SK-N-SH treated with all-trans-retinoic acid at 6 μM for 48 hours (cell line): ENCODE measurements at regions not wholly inside any gene's neighbourhood (a gene's known extent, or its start where the extent isn't known, plus 50 kb on each side); places are given as distances from the start of the nearest gene placed in this dataset.

ENCODE experiments used
- ATAC-seq: fragments of 200-7000 bp; cut with Tn5 transposase; 3 replicates; pipeline ENCODE4 v1.9.1; 2020; ENCODE audit warnings: mild to moderate bottlenecking, moderate library complexity
- ARNTL ChIP-seq: fragments of 450-650 bp; formaldehyde crosslinking; IDR thresholded peaks from 2 replicates; pipeline ENCODE4 v1.5.0; 2020; ENCODE audit warnings: low read depth, mild to moderate bottlenecking, moderate library complexity, borderline replicate concordance
- BACH2 ChIP-seq: fragments of 250-450 bp; sonication (Bioruptor Pico); IDR thresholded peaks from 2 replicates; pipeline ENCODE4 v1.9.0; 2021; ENCODE audit warnings: mild to moderate bottlenecking, borderline replicate concordance
- CSDC2 ChIP-seq: fragments of 250-450 bp; sonication (Bioruptor Pico); IDR thresholded peaks from 2 replicates; pipeline ENCODE4 v1.5.0; 2020; ENCODE audit warnings: mild to moderate bottlenecking, moderate library complexity
- ESRRG ChIP-seq: fragments of 250-450 bp; sonication (Bioruptor Pico); IDR thresholded peaks from 2 replicates; pipeline ENCODE4 v1.6.1; 2021; ENCODE audit warnings: mild to moderate bottlenecking
- GLIS3 ChIP-seq: fragments of 250-450 bp; sonication (Bioruptor Pico); IDR thresholded peaks from 2 replicates; pipeline ENCODE4 v1.5.0; 2020; ENCODE audit warnings: mild to moderate bottlenecking, moderate library complexity
- ISL1 ChIP-seq: fragments of 250-450 bp; sonication (Bioruptor Pico); IDR thresholded peaks from 2 replicates; pipeline ENCODE4 v2.1.2; 2022; ENCODE audit warnings: mild to moderate bottlenecking, moderate library complexity
- OSR1 ChIP-seq: fragments of 250-450 bp; sonication (Bioruptor Pico); IDR thresholded peaks from 2 replicates; pipeline ENCODE4 v1.8.0; 2022; ENCODE audit warnings: moderate library complexity, mild to moderate bottlenecking, inconsistent platforms
- PPARA ChIP-seq: fragments of 250-450 bp; sonication (Bioruptor Pico); IDR thresholded peaks from 2 replicates; pipeline ENCODE4 v1.5.0; 2020; ENCODE audit warnings: mild to moderate bottlenecking, borderline replicate concordance
- RARB ChIP-seq: fragments of 250-450 bp; sonication (Bioruptor Pico); IDR thresholded peaks from 2 replicates; pipeline ENCODE4 v1.8.0; 2021; ENCODE audit warnings: mild to moderate bottlenecking, moderate library complexity
- SNAI2 ChIP-seq: fragments of 250-450 bp; sonication (Bioruptor Pico); IDR thresholded peaks from 2 replicates; pipeline ENCODE4 v1.5.0; 2020; ENCODE audit warnings: mild to moderate bottlenecking, moderate library complexity
- TOX ChIP-seq: fragments of 250-450 bp; sonication (Bioruptor Pico); IDR thresholded peaks from 2 replicates; pipeline ENCODE4 v1.8.0; 2021; ENCODE audit warnings: mild to moderate bottlenecking, moderate library complexity, borderline replicate concordance
- ZC3H10 ChIP-seq: fragments of 250-450 bp; sonication (Bioruptor Pico); IDR thresholded peaks from 2 replicates; pipeline ENCODE4 v1.5.1; 2021; ENCODE audit warnings: mild to moderate bottlenecking, moderate library complexity
- ZFP3 ChIP-seq: fragments of 250-450 bp; sonication (Bioruptor Pico); IDR thresholded peaks from 2 replicates; pipeline ENCODE4 v1.5.0; 2020; ENCODE audit warnings: mild to moderate bottlenecking, moderate library complexity
- ZFP30 ChIP-seq: fragments of 450-650 bp; formaldehyde crosslinking; IDR thresholded peaks from 2 replicates; pipeline ENCODE4 v1.5.0; 2022; ENCODE audit warnings: mild to moderate bottlenecking, moderate library complexity
- ZNF565 ChIP-seq: fragments of 450-650 bp; formaldehyde crosslinking; conservative IDR thresholded peaks from 2 replicates; pipeline ENCODE4 v1.5.0; 2020; ENCODE audit warnings: low read depth, mild to moderate bottlenecking, moderate library complexity
- ZNF70 ChIP-seq: fragments of 450-650 bp; formaldehyde crosslinking; IDR thresholded peaks from 2 replicates; pipeline ENCODE4 v1.5.0; 2020; ENCODE audit warnings: mild to moderate bottlenecking, moderate library complexity
- ZNF8 ChIP-seq: fragments of 450-650 bp; formaldehyde crosslinking; IDR thresholded peaks from 2 replicates; pipeline ENCODE4 v1.5.0; 2020; ENCODE audit warnings: mild to moderate bottlenecking, moderate library complexity
- TF ChIP-seq, protein P1 (sequence below): fragments of 250-450 bp; sonication (Bioruptor Pico); IDR thresholded peaks from 2 replicates; pipeline ENCODE4 v1.5.1; 2020; ENCODE audit warnings: low read depth, mild to moderate bottlenecking, moderate library complexity
- TF ChIP-seq, protein P2 (sequence below): fragments of 250-450 bp; sonication (Bioruptor Pico); IDR thresholded peaks from 2 replicates; pipeline ENCODE4 v1.5.1; 2021; ENCODE audit warnings: mild to moderate bottlenecking, moderate library complexity
- TF ChIP-seq, protein P3 (sequence below): fragments of 250-450 bp; sonication (Bioruptor Pico); IDR thresholded peaks from 2 replicates; pipeline ENCODE4 v1.5.0; 2020; ENCODE audit warnings: mild to moderate bottlenecking, moderate library complexity
- TF ChIP-seq, protein P4 (sequence below): fragments of 250-450 bp; sonication (Bioruptor Pico); IDR thresholded peaks from 2 replicates; pipeline ENCODE4 v1.8.0; 2020; ENCODE audit warnings: mild to moderate bottlenecking, moderate library complexity, borderline replicate concordance

DNA sequence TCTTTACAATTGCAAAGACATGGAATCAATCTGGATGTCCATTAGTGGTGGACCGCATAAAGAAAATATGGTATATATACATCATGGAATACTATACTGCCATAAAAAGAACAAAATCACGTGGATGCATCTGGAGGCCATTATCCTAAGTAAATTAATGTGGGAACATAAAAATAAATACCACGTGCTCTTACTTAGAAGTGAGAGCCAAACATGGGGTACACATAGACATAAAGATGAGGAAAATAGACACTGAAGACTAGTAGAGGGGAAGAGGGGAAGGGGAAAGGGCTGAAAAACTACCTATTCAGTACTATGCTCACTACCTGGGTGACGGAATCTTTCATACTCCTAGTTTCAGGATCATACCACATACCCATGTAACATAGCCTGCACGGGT is 179.3 kb upstream of the TECRL start:
- no peak for TF ChIP-seq RARB (CRISPR knock-in tag)
- ATAC-seq, result no peak

DNA sequence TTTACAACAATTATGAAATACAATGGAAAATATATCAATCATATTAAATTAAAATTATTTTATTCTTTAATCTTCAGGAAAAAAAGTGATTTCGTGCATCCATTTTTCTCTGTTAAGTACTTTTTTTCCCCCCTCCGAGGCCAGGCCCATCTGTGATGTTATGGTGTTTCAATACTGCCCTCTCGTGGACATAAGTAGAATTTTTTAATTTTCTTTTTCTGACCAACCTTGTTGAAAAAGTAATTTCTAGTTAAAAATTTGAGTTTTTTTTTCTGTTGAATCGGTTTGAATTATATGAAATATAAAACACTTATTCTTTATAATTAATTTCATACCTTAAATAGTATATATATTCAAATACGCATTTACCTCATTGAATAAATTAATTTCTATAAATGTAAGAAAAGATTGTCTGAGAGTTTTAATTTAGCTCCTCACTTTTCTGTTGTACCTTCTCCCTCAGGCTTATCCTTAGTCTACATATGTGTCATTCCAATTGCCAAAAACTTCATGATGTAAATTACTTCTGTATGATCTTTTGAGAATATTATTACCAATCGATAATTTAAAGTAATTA is 175.8 kb upstream of the TECRL start:
- no peak for ATAC-seq
- TF ChIP-seq BACH2 (CRISPR knock-in tag) (no peak), ZC3H10 (CRISPR knock-in tag) (no peak), ZFP30 (CRISPR knock-in tag) (no peak)

DNA sequence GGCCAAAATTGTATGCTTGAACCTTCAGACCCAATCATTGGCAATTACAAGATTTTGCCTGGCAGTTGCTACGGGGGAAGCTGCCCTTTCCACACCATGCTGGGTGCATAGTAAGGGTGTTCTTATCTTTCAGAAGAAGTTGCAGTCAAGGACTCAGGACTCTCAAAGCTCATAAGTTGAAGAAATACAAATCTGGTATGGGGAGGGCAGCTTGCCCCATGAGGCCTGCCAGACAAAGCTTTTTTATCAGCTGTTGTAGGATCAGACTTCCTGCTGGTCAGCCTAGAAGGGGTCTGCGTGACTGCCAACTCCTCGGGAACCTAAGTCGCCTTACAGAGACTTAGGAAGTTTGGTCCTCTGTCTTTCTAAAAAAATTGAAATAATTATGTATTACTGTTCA is 174.9 kb upstream of the TECRL start:
- TF ChIP-seq ARNTL (no peak), BACH2 (CRISPR knock-in tag) (no peak), SNAI2 (no peak), TOX (CRISPR knock-in tag) (no peak), GLIS3 (CRISPR knock-in tag) (no peak), PPARA (no peak), ZC3H10 (CRISPR knock-in tag) (no peak), OSR1 (CRISPR knock-in tag) (no peak), ZNF70 (CRISPR knock-in tag) (no peak)
- TF ChIP-seq, protein P1, sequence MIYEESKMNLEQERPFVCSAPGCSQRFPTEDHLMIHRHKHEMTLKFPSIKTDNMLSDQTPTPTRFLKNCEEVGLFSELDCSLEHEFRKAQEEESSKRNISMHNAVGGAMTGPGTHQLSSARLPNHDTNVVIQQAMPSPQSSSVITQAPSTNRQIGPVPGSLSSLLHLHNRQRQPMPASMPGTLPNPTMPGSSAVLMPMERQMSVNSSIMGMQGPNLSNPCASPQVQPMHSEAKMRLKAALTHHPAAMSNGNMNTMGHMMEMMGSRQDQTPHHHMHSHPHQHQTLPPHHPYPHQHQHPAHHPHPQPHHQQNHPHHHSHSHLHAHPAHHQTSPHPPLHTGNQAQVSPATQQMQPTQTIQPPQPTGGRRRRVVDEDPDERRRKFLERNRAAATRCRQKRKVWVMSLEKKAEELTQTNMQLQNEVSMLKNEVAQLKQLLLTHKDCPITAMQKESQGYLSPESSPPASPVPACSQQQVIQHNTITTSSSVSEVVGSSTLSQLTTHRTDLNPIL (CRISPR knock-in tag), result no peak
- TF ChIP-seq, protein P2, sequence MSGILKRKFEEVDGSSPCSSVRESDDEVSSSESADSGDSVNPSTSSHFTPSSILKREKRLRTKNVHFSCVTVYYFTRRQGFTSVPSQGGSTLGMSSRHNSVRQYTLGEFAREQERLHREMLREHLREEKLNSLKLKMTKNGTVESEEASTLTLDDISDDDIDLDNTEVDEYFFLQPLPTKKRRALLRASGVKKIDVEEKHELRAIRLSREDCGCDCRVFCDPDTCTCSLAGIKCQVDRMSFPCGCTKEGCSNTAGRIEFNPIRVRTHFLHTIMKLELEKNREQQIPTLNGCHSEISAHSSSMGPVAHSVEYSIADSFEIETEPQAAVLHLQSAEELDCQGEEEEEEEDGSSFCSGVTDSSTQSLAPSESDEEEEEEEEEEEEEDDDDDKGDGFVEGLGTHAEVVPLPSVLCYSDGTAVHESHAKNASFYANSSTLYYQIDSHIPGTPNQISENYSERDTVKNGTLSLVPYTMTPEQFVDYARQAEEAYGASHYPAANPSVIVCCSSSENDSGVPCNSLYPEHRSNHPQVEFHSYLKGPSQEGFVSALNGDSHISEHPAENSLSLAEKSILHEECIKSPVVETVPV, result no peak
- TF ChIP-seq, all 23 proteins: peak for 0
- no peak for ATAC-seq

DNA sequence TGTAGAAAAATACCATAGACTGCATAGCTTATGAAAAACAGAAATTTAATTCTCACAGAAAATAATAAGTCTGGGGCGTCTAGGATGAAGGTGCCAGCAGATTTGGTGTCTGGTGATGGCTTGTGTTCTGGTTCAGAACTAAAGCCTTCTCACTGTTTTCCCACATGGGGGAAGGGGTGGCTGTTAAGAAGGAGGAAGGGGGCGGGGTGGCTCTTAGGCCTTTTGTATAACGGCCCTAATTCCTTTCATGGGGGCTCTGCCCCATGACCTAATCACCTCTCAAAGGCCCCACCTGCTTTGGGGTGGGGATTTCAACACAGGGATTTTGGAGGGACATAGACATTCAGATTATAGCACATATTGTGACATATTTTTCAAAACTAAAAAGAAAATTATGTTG is 173.2 kb upstream of the TECRL start:
- ATAC-seq, result no peak
- TF ChIP-seq CSDC2 (no peak), ZNF565 (CRISPR knock-in tag) (no peak), ZNF8 (CRISPR knock-in tag) (no peak), OSR1 (CRISPR knock-in tag) (no peak), ISL1 (CRISPR knock-in tag) (no peak), SNAI2 (no peak), ZFP3 (CRISPR knock-in tag) (no peak), ESRRG (no peak), ZC3H10 (CRISPR knock-in tag) (no peak), ZNF70 (CRISPR knock-in tag) (no peak), ARNTL (no peak)
- TF ChIP-seq, protein P3, sequence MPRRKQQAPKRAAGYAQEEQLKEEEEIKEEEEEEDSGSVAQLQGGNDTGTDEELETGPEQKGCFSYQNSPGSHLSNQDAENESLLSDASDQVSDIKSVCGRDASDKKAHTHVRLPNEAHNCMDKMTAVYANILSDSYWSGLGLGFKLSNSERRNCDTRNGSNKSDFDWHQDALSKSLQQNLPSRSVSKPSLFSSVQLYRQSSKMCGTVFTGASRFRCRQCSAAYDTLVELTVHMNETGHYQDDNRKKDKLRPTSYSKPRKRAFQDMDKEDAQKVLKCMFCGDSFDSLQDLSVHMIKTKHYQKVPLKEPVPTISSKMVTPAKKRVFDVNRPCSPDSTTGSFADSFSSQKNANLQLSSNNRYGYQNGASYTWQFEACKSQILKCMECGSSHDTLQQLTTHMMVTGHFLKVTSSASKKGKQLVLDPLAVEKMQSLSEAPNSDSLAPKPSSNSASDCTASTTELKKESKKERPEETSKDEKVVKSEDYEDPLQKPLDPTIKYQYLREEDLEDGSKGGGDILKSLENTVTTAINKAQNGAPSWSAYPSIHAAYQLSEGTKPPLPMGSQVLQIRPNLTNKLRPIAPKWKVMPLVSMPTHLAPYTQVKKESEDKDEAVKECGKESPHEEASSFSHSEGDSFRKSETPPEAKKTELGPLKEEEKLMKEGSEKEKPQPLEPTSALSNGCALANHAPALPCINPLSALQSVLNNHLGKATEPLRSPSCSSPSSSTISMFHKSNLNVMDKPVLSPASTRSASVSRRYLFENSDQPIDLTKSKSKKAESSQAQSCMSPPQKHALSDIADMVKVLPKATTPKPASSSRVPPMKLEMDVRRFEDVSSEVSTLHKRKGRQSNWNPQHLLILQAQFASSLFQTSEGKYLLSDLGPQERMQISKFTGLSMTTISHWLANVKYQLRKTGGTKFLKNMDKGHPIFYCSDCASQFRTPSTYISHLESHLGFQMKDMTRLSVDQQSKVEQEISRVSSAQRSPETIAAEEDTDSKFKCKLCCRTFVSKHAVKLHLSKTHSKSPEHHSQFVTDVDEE (CRISPR knock-in tag), result no peak
- TF ChIP-seq, protein P4, sequence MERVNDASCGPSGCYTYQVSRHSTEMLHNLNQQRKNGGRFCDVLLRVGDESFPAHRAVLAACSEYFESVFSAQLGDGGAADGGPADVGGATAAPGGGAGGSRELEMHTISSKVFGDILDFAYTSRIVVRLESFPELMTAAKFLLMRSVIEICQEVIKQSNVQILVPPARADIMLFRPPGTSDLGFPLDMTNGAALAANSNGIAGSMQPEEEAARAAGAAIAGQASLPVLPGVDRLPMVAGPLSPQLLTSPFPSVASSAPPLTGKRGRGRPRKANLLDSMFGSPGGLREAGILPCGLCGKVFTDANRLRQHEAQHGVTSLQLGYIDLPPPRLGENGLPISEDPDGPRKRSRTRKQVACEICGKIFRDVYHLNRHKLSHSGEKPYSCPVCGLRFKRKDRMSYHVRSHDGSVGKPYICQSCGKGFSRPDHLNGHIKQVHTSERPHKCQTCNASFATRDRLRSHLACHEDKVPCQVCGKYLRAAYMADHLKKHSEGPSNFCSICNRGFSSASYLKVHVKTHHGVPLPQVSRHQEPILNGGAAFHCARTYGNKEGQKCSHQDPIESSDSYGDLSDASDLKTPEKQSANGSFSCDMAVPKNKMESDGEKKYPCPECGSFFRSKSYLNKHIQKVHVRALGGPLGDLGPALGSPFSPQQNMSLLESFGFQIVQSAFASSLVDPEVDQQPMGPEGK (CRISPR knock-in tag), result no peak
- TF ChIP-seq, protein P1 (CRISPR knock-in tag), result no peak
